HG02759 (cell line): ENCODE measurements at regions not wholly inside any gene's neighbourhood (a gene's known extent, or its start where the extent isn't known, plus 50 kb on each side); places are given as distances from the start of the nearest gene placed in this dataset.

Source experiments
- ATAC-seq: cut with Tn5 transposase; IDR thresholded peaks from one replicate; pipeline ENCODE4 v1.9.1; 2021; ENCODE audit warnings: mild to moderate bottlenecking, moderate library complexity; ENCODE audit not compliant: unreplicated experiment

- ATAC-seq, result no peak
Measured at GRCh38 chr6:93972791-93973190, 553.4 kb upstream of the EPHA7 start.

GRCh38 chr6:93970684-93971083 is 551.3 kb upstream of the EPHA7 start:
- ATAC-seq, result no peak

GRCh38 chr6:93968126-93968525 is 548.8 kb upstream of the EPHA7 start:
- ATAC-seq, result no peak

- no peak for ATAC-seq
Measured at GRCh38 chr6:93964926-93965325, 545.6 kb upstream of the EPHA7 start.

- ATAC-seq, result no peak
Measured at GRCh38 chr6:93964321-93964720, 545.0 kb upstream of the EPHA7 start.

GRCh38 chr6:93962566-93962965 is 543.2 kb upstream of the EPHA7 start:
- ATAC-seq, result no peak

GRCh38 chr6:93954584-93954983 is 535.2 kb upstream of the EPHA7 start:
- no peak for ATAC-seq

- no peak for ATAC-seq
Measured at GRCh38 chr6:93943661-93944060, 524.3 kb upstream of the EPHA7 start.

- ATAC-seq, result no peak
Measured at GRCh38 chr6:93940381-93940780, 521.0 kb upstream of the EPHA7 start.

GRCh38 chr6:93932175-93932574 is 512.8 kb upstream of the EPHA7 start:
- ATAC-seq, result no peak

GRCh38 chr6:93927731-93928130 is 508.4 kb upstream of the EPHA7 start:
- ATAC-seq, result no peak

- ATAC-seq, result no peak
Measured at GRCh38 chr6:93919365-93919764, 500.0 kb upstream of the EPHA7 start.

GRCh38 chr6:93918258-93918657 is 498.9 kb upstream of the EPHA7 start:
- ATAC-seq, result no peak

- no peak for ATAC-seq
Measured at GRCh38 chr6:93917216-93917615, 497.9 kb upstream of the EPHA7 start.

- no peak for ATAC-seq
Measured at GRCh38 chr6:93916716-93917115, 497.4 kb upstream of the EPHA7 start.

- no peak for ATAC-seq
Measured at GRCh38 chr6:93915961-93916360, 496.6 kb upstream of the EPHA7 start.

- ATAC-seq, result no peak
Measured at GRCh38 chr6:93902517-93902916, 483.2 kb upstream of the EPHA7 start.

- no peak for ATAC-seq
Measured at GRCh38 chr6:93900142-93900541, 480.8 kb upstream of the EPHA7 start.

- ATAC-seq, result no peak
Measured at GRCh38 chr6:93896081-93896480, 476.7 kb upstream of the EPHA7 start.

- ATAC-seq, result no peak
Measured at GRCh38 chr6:93894521-93894920, 475.2 kb upstream of the EPHA7 start.

- no peak for ATAC-seq
Measured at GRCh38 chr6:93889713-93890112, 470.4 kb upstream of the EPHA7 start.

- ATAC-seq, result no peak
Measured at GRCh38 chr6:93886416-93886815, 467.1 kb upstream of the EPHA7 start.

GRCh38 chr6:93859971-93860370 is 440.6 kb upstream of the EPHA7 start:
- no peak for ATAC-seq

GRCh38 chr6:93858213-93858612 is 438.9 kb upstream of the EPHA7 start:
- no peak for ATAC-seq
